CD14-positive monocyte (primary cell): ENCODE measurements at regions not wholly inside any gene's neighbourhood (a gene's known extent, or its start where the extent isn't known, plus 50 kb on each side); places are given as distances from the start of the nearest gene placed in this dataset.

Experiments
- DNase-seq, 3 donors: peaks; one replicate each; pipeline ENCODE4 v3.0.0-alpha.2; 2011 to 2022
- H2AFZ ChIP-seq: 2 replicates; pipeline ENCODE4 v1.6.0; 2012; ENCODE audit warnings: mild to moderate bottlenecking, low read depth, low read length, inconsistent platforms; ENCODE audit not compliant: insufficient read depth, poor library complexity, severe bottlenecking
- H3K27ac ChIP-seq, 2 donors: 1 replicate in 1 of 2; 2 replicates in 1 of 2; pipeline ENCODE4 v1.5.1; 2012 to 2013; ENCODE audit warnings: low read length in 2 of 2, control low read depth in 1 of 2, inconsistent platforms in 1 of 2, low read depth in 1 of 2, mild to moderate bottlenecking in 1 of 2
- H3K27me3 ChIP-seq, 2 donors: one replicate each; pipeline versions ENCODE4 v1.6.0 to v1.6.1; 2011 to 2013; ENCODE audit warnings: low read length in 2 of 2; ENCODE audit not compliant: control insufficient read depth in 2 of 2, insufficient read depth in 2 of 2
- H3K36me3 ChIP-seq, 2 donors: replicated peaks in 1 of 2; 1 replicate in 1 of 2; 2 replicates in 1 of 2; pipeline versions ENCODE4 v1.5.1 to v1.6.1; 2012 to 2013; ENCODE audit warnings: low read length in 2 of 2, control low read depth in 1 of 2, inconsistent platforms in 1 of 2, mild to moderate bottlenecking in 1 of 2; ENCODE audit not compliant: insufficient read depth in 2 of 2, control insufficient read depth in 1 of 2
- H3K4me1 ChIP-seq, 2 donors: 1 replicate in 1 of 2; 2 replicates in 1 of 2; pipeline versions ENCODE4 v1.5.1 to v1.6.1; 2012 to 2013; ENCODE audit warnings: low read length in 2 of 2, control low read depth in 1 of 2, inconsistent platforms in 1 of 2, mild to moderate bottlenecking in 1 of 2, moderate library complexity in 1 of 2; ENCODE audit not compliant: insufficient read depth in 2 of 2, control insufficient read depth in 1 of 2
- H3K4me2 ChIP-seq: replicated peaks from 2 replicates; pipeline ENCODE3; 2012; ENCODE audit warnings: low read length, moderate library complexity, mild to moderate bottlenecking; ENCODE audit not compliant: poor library complexity, severe bottlenecking; ENCODE audit errors: extremely low read depth
- H3K4me3 ChIP-seq, 3 experiments: fragments of 200-600 bp in 1 of 3; sonication (generic) in 1 of 3; replicated peaks in 1 of 3; 1 replicate in 2 of 3; 2 replicates in 1 of 3; pipeline ENCODE4 v1.5.1; 2011 to 2013; ENCODE audit warnings: low read length in 3 of 3, mild to moderate bottlenecking in 3 of 3, control low read depth in 2 of 3, low read depth in 2 of 3, inconsistent platforms in 1 of 3, moderate library complexity in 1 of 3
- H3K79me2 ChIP-seq: 2 replicates; pipeline ENCODE4 v1.6.0; 2012; ENCODE audit warnings: mild to moderate bottlenecking, control low read depth, inconsistent platforms, low read length, moderate library complexity; ENCODE audit not compliant: insufficient read depth
- H3K9ac ChIP-seq: 2 replicates; pipeline ENCODE4 v1.6.0; 2017; ENCODE audit warnings: low read length, mild to moderate bottlenecking; ENCODE audit not compliant: insufficient read depth, poor library complexity, severe bottlenecking
- H3K9me3 ChIP-seq, 2 donors: replicated peaks in 1 of 2; 1 replicate in 1 of 2; 2 replicates in 1 of 2; pipeline versions ENCODE4 v1.5.1 to v1.6.1; 2012 to 2013; ENCODE audit warnings: low read length in 2 of 2, control low read depth in 1 of 2; ENCODE audit not compliant: control insufficient read depth in 1 of 2, insufficient read depth in 1 of 2
- H4K20me1 ChIP-seq: 2 replicates; pipeline ENCODE4 v1.6.0; 2012; ENCODE audit warnings: mild to moderate bottlenecking, low read length, control low read depth, moderate library complexity; ENCODE audit not compliant: insufficient read depth
- H3K27ac Mint-ChIP-seq, 7 donors: one replicate each; pipeline ENCODE4 v1.8.0; 2020; ENCODE audit warnings: mild to moderate bottlenecking in 7 of 7, mixed read lengths in 7 of 7, moderate library complexity in 6 of 7, inconsistent platforms in 2 of 7
- H3K27me3 Mint-ChIP-seq, 3 donors: one replicate each; pipeline ENCODE4 v1.8.0; 2021 to 2022; ENCODE audit warnings: low read depth in 3 of 3, mild to moderate bottlenecking in 3 of 3, mixed read lengths in 3 of 3, moderate library complexity in 3 of 3, inconsistent platforms in 1 of 3
- H3K36me3 Mint-ChIP-seq, 2 donors: one replicate each; pipeline ENCODE4 v1.8.0; 2020; ENCODE audit warnings: mixed read lengths in 2 of 2, inconsistent platforms in 1 of 2, mild to moderate bottlenecking in 1 of 2
- H3K4me1 Mint-ChIP-seq: one replicate; pipeline ENCODE4 v1.8.0; 2020; ENCODE audit warnings: mild to moderate bottlenecking, mixed read lengths
- H3K4me3 Mint-ChIP-seq, 2 donors: one replicate each; pipeline ENCODE4 v1.8.0; 2020; ENCODE audit warnings: mild to moderate bottlenecking in 2 of 2, mixed read lengths in 2 of 2, moderate library complexity in 1 of 2
- H3K9me3 Mint-ChIP-seq, 7 donors: one replicate each; pipeline ENCODE4 v1.8.0; 2020 to 2022; ENCODE audit warnings: mixed read lengths in 7 of 7, mild to moderate bottlenecking in 6 of 7, moderate library complexity in 6 of 7, inconsistent platforms in 2 of 7
- WGBS: methylation state at CpG from one replicate; pipeline ENCODE4 v1.1.5; 2013; ENCODE audit warnings: missing lambda C conversion rate; ENCODE audit not compliant: insufficient coverage; 5-methylcytosine and 5-hydroxymethylcytosine counted together
- intact Hi-C, 2 donors: fragments of 100-400 bp; cut with micrococcal nuclease; formaldehyde crosslinking; loops; one replicate each; pipeline versions ENCODE4 v1.15.0 to v1.15.1; 2023
- TF ChIP-seq, protein P1 (sequence below): fragments of 200-600 bp; IDR thresholded peaks from one replicate; pipeline ENCODE4 v1.8.0; 2022; ENCODE audit warnings: antibody characterized with exemption, mild to moderate bottlenecking

DNA sequence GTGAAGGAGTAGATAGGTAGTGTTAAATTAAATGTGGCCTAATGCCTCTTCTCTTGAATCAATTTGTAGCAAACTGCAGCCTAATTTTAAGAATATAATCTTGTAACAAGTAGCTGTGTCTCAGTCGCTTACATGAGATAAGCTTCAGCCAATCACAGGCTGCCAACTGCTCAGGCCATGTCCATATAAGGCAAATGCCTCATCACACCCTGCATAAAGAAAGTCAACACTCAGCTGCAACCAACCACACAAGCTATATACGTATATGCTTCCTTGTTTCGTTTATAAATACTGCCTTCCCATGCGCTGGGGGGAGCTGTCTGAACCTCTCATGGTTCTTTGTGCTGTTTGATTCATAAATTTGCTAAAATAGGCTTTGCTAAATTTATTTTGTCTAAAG lies 476.3 kb downstream of the TRIB2 start:
- Mint-ChIP-seq H3K36me3 (no peaks in the 10 kb centered on the region), H3K4me3 (no peak overlapping the region), H3K27me3 (no peaks in the 10 kb centered on the region), H3K27ac (no peak overlapping the region), H3K9me3 (no peaks in the 10 kb centered on the region), H3K4me1 (no peaks in the 10 kb centered on the region)
- TF ChIP-seq, protein P1, sequence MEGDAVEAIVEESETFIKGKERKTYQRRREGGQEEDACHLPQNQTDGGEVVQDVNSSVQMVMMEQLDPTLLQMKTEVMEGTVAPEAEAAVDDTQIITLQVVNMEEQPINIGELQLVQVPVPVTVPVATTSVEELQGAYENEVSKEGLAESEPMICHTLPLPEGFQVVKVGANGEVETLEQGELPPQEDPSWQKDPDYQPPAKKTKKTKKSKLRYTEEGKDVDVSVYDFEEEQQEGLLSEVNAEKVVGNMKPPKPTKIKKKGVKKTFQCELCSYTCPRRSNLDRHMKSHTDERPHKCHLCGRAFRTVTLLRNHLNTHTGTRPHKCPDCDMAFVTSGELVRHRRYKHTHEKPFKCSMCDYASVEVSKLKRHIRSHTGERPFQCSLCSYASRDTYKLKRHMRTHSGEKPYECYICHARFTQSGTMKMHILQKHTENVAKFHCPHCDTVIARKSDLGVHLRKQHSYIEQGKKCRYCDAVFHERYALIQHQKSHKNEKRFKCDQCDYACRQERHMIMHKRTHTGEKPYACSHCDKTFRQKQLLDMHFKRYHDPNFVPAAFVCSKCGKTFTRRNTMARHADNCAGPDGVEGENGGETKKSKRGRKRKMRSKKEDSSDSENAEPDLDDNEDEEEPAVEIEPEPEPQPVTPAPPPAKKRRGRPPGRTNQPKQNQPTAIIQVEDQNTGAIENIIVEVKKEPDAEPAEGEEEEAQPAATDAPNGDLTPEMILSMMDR, result no peak
- Histone ChIP-seq H2AFZ (no peak overlapping the region), H3K4me2 (no peak overlapping the region), H3K79me2 (no peaks in the 10 kb centered on the region), H3K4me3 (no peak overlapping the region), H3K36me3 (no peaks in the 10 kb centered on the region), H3K9ac (no peak overlapping the region), H3K27me3 (no peaks in the 10 kb centered on the region), H3K9me3 (no peaks in the 10 kb centered on the region), H3K4me1 (no peaks in the 10 kb centered on the region), H4K20me1 (no peaks in the 10 kb centered on the region), H3K27ac (no peak overlapping the region)
- DNase-seq, result no peak
- intact Hi-C loops, result no loop called here
- WGBS, result 80% methylated on average over 1 of the region's 4 CpGs

GRCh38 chr2:13193900-13194299 lies 477.2 kb downstream of the TRIB2 start:
- Mint-ChIP-seq H3K27me3 (no peaks in the 10 kb centered on the region), H3K4me1 (no peaks in the 10 kb centered on the region), H3K9me3 (no peaks in the 10 kb centered on the region), H3K4me3 (no peak overlapping the region), H3K27ac (no peak overlapping the region), H3K36me3 (no peaks in the 10 kb centered on the region)
- Histone ChIP-seq H3K27me3 (no peaks in the 10 kb centered on the region), H3K36me3 (no peaks in the 10 kb centered on the region), H3K9me3 (no peaks in the 10 kb centered on the region), H2AFZ (no peak overlapping the region), H3K4me2 (no peak overlapping the region), H3K79me2 (no peaks in the 10 kb centered on the region), H3K4me3 (no peak overlapping the region), H4K20me1 (no peaks in the 10 kb centered on the region), H3K27ac (no peak overlapping the region), H3K9ac (no peak overlapping the region), H3K4me1 (no peaks in the 10 kb centered on the region)
- WGBS, result no CpG with 5 or more reads among the region's 1 CpG
- TF ChIP-seq, protein P1, result no peak
- DNase-seq, result no peak
- intact Hi-C loops, result no loop called here
